ENCODE measurements at regions not wholly inside any gene's neighbourhood (a gene's known extent, or its start where the extent isn't known, plus 50 kb on each side); places are given as distances from the start of the nearest gene placed in this dataset.
"Not testable (repeated sequence)": the region's sequence is repeated elsewhere in the genome, so short reads cannot be mapped to it uniquely, and the experiment has no call there.

DNA sequence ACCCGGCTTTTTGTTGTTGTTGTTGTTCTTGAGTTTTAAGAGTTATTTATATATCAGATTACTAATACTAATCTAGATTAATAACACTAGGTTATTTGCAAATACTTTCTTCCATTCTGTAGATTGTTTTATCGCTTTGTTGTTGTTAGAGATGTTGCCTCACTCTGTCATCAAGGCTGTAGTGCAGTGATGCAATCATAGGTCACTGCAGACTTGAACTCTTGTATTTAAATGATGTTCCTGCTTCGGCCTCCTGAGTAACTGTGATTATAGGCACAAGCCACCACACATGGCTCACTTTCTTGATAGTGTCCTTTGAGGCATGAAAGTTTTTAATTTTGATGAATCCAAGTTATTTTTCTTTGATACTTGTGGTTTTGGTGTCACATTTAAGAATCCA is 129.0 kb downstream of the VSIG4 start:
- Mint-ChIP-seq H3K9me3 (peaks cover 4% of the 10 kb centered on the region), H3K4me1 (ENCODE audit: low read depth) (no peaks in the 10 kb centered on the region), H3K27me3 (ENCODE audit: low read depth) (peaks cover 3% of the 10 kb centered on the region), H3K27ac (no peak overlapping the region), H3K4me3 (no peak overlapping the region), H3K36me3 (ENCODE audit: low read depth) (peaks cover 4% of the 10 kb centered on the region)

DNA sequence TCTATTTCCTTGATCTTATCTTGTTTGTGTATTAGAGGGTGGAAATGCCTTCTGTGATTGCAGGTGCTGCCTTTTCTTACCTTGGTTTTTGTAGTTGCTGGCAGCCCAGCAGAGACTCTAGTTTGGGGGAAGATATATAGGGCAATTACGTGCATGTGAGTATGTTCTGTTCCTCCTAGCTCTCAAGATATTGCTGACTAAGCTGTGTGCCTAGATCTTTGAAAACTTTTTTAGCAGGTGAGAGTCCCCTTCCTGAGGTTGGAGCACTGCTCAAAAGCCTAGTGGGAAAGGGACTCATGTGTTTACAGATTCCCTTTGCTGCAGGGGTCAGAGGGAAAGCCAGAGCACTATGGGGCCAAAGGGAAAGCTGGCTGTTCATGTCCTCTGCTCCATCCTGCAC is 136.1 kb downstream of the VSIG4 start:
- Mint-ChIP-seq H3K27me3 (ENCODE audit: low read depth) (no peaks in the 10 kb centered on the region), H3K9me3 (peaks cover 15% of the 10 kb centered on the region), H3K27ac (no peak overlapping the region), H3K4me3 (no peak overlapping the region), H3K36me3 (ENCODE audit: low read depth) (peaks cover 12% of the 10 kb centered on the region), H3K4me1 (ENCODE audit: low read depth) (peaks cover 13% of the 10 kb centered on the region)

DNA sequence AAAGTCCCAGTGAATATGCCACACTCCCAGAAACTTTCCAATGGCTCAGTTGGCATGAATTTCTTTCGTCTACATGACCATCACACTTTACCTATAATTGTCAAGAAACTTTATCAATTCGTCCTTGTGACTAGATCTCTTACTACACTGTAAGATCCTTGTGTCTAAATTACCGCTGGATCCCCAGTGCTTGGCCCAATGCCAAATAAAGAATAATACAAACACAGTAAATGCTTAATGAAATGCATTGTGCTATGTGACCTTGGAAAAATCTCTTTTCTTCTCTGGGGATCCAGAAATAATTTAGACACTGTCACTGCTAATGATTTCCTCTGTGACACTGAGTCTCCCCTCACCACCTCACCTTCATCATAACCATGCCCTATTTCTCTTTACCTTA is 137.9 kb downstream of the VSIG4 start:
- Mint-ChIP-seq H3K36me3 (ENCODE audit: low read depth) (peaks cover 12% of the 10 kb centered on the region), H3K27me3 (ENCODE audit: low read depth) (no peaks in the 10 kb centered on the region), H3K4me3 (no peak overlapping the region), H3K9me3 (peaks cover 15% of the 10 kb centered on the region), H3K4me1 (ENCODE audit: low read depth) (peaks cover 13% of the 10 kb centered on the region), H3K27ac (no peak overlapping the region)

DNA sequence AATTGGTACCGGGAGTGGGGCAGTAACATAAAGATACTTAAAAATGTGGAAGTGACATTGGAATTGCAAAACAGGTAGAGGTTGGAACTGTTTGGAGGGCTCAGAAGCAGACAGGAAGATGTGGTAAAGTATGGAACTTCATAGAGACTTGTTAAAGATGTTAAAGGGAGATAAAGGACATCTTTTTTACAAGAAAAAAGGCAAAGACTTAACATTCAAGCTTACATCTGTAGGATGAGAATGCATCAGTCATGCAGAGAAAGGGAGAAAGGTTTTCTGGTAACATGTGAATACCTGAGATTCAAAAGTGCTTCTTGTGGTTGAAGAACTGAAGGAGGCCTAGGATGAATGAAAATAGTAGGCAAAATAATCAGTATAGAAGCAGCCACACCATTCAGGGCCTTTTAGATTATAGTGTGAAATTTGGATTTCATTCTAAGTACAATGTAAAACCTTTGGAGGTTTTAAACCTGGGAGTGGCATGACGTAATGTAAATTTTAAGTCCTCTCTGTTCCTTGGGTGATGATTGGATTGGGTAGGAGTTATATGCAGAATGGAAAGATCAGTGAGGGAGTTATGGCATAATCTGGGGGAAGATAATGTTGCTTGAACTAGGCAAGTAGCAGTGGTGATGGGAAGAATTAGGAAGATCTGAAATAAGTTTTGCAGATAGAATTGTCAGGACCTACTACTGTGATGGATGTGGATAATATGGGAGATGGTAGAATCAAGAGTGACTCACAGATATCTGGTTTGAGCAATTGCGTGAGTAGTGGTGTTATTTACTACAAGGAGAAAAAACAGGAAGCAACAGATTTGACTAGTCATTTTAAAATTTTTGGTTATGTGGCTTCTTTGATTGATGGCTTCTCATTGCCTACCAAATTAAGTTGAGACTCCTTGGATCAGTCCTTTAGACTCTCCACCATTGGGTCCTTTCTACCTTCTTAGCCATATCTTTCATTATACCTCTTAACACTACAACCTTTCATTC is 138.7 kb downstream of the VSIG4 start:
- peaks cover 13% of the 10 kb centered on the region for H3K4me1 Mint-ChIP-seq (ENCODE audit: low read depth)
- H3K9me3 Mint-ChIP-seq, result peaks cover 15% of the 10 kb centered on the region
- H3K27ac Mint-ChIP-seq, result peak overlapping the region; percentile 4
- H3K36me3 Mint-ChIP-seq (ENCODE audit: low read depth), result peaks cover 12% of the 10 kb centered on the region
- no peak overlapping the region for H3K4me3 Mint-ChIP-seq
- no peaks in the 10 kb centered on the region for H3K27me3 Mint-ChIP-seq (ENCODE audit: low read depth)

DNA sequence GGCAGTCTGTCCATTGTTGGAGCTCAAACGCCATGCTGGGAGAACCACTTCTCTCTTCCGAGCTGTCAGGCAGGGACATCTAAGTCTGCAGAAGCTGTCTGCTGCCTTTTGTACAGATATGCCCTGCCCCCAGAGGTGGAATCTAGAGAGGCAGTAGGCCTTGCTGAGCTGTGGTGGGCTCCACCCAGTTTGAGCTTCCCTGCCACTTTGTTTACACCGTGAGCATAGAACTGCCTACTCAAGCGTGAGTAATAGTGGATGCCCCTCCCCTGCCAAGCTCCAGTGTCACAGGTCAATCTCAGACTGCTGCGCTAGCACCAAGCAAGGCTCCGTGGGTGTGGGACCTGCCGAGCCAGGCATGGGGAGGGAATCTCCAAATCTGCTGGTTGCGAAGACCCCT is 145.7 kb downstream of the VSIG4 start:
- peaks cover 8% of the 10 kb centered on the region for H3K36me3 Mint-ChIP-seq (ENCODE audit: low read depth)
- H3K27me3 Mint-ChIP-seq (ENCODE audit: low read depth), result no peaks in the 10 kb centered on the region
- peaks cover 21% of the 10 kb centered on the region for H3K4me1 Mint-ChIP-seq (ENCODE audit: low read depth)
- H3K9me3 Mint-ChIP-seq, result peaks cover 8% of the 10 kb centered on the region
- H3K27ac Mint-ChIP-seq, result no peak overlapping the region
- no peak overlapping the region for H3K4me3 Mint-ChIP-seq

DNA sequence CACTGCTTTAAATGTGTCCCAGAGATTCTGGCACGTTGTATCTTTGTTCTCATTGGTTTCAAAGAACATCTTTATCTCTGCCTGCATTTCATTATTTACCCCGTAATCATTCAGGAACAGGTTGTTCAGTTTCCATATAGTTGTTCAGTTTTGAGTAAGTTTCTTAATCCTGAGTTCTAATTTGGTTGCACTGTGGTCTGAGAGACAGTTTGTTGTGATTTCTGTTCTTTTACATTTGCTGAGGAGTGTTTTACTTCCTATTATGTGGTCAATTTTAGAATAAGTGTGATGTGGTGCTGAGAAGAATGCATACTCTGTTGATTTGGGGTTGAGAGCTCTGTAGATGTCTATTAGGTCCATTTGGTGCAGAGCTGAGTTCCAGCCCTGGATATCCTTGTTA is 148.1 kb downstream of the VSIG4 start:
- not testable (repeated sequence) for H3K36me3 Mint-ChIP-seq (ENCODE audit: low read depth); H3K27me3 Mint-ChIP-seq (ENCODE audit: low read depth); H3K9me3 Mint-ChIP-seq
- H3K4me1 Mint-ChIP-seq (ENCODE audit: low read depth), result peaks cover 21% of the 10 kb centered on the region
- H3K4me3 Mint-ChIP-seq, result peak overlapping the region; percentile 4
- H3K27ac Mint-ChIP-seq, result peak overlapping the region; percentile 29

DNA sequence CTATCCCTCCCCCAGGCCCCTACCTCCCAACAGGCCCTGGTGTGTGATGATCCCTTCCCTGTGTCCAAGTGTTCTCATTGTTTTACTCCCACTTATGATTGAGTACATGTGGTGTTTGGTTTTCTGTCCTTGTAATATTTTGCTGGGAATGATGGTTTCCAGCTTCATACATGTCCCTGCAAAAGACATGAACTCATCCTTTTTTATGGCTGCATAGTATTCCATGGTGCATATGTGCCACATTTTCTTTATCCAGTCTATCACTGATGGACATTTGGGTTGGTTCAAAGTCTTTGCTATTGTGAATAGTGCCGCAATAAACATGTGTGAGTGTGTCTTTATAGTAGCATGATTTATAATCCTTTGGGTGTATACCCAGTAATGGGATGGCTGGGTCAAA is 151.7 kb downstream of the VSIG4 start:
- not testable (repeated sequence) for H3K4me3 Mint-ChIP-seq; H3K36me3 Mint-ChIP-seq (ENCODE audit: low read depth); H3K27ac Mint-ChIP-seq; H3K9me3 Mint-ChIP-seq; H3K27me3 Mint-ChIP-seq (ENCODE audit: low read depth)
- peaks cover 26% of the 10 kb centered on the region for H3K4me1 Mint-ChIP-seq (ENCODE audit: low read depth)

DNA sequence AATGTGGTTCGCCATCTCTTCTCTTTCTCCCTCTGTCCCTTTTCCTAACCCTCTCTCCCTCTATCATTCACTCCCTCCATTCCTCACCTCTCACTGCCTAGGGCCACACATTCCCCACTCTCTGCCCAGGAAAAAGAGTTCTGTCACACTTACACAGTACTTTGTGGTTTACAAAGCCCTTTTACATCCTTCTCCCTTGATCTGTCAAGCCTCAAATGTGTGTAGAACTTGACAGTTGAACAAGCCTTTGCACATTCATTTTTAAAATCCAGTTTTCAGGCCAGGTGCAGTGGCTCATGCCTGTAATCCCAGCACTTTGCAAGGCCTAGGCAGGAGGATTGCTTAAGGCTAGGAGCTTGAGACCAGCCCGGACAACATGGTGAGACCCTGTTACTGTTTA is 156.3 kb downstream of the VSIG4 start:
- peaks cover 3% of the 10 kb centered on the region for H3K9me3 Mint-ChIP-seq
- H3K4me3 Mint-ChIP-seq, result no peak overlapping the region
- no peak overlapping the region for H3K27ac Mint-ChIP-seq
- H3K4me1 Mint-ChIP-seq (ENCODE audit: low read depth), result peaks cover 18% of the 10 kb centered on the region
- peaks cover 3% of the 10 kb centered on the region for H3K36me3 Mint-ChIP-seq (ENCODE audit: low read depth)
- H3K27me3 Mint-ChIP-seq (ENCODE audit: low read depth), result no peaks in the 10 kb centered on the region

DNA sequence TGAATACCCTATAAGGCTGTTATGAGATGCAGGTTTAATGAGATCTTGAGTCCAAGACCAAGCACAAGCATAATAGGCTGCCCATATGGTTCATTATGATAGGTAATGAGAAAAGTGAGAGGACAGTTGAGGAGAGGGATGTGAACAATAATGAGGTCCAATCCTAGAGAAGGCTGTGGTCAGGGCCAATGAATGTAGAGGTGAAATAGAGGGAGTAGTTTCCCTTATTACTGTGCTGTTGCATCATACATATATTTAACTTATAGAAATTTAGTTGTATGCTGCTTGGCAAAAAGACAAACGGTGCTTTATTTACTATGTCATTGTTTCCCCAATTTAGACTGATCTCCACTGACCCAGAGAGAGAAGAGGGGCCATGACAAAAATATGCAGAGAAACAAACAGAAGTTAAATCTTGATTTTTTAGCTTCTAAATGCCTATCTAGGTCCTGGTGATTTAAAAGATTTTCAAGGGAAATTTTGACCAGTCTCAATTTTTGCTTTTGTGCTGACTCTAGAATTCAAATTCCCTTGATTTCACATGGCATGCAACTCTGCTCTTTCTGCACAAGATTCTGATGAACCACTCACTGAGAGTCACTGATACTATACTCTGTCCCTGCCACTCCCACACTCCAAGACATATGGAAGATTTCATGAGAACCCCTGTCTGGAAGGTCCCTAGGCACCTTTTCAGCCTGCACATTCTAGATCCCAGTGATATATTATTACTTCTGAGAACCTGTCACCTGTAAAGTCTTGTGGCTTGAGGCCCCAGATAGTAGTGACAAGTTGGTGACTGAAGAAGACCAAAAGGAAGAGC is 159.7 kb downstream of the VSIG4 start:
- no peak overlapping the region for H3K27ac Mint-ChIP-seq
- peaks cover 15% of the 10 kb centered on the region for H3K4me1 Mint-ChIP-seq (ENCODE audit: low read depth)
- no peaks in the 10 kb centered on the region for H3K27me3 Mint-ChIP-seq (ENCODE audit: low read depth)
- H3K9me3 Mint-ChIP-seq, result peaks cover 7% of the 10 kb centered on the region
- H3K36me3 Mint-ChIP-seq (ENCODE audit: low read depth), result peaks cover 3% of the 10 kb centered on the region
- no peak overlapping the region for H3K4me3 Mint-ChIP-seq

DNA sequence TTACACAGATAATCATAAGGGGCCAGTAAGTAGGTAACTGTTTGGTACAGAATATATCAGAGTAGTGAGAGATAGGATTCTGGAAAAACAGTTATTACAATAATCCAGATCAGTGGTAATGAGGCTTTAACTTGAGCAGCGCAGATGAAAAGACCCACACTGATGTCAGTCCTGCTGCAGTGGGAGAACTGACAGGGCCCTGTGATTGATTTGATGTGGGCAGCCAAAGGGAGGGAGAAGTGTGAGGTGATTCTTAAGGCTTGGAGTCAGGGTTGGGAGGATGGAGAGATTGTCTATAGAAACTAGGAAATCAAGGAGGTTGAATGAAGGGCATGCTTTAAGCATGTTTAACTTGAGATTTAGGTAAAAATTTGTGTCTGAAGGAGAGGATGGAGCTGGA is 161.4 kb downstream of the VSIG4 start:
- Mint-ChIP-seq H3K4me3 (no peak overlapping the region), H3K4me1 (ENCODE audit: low read depth) (peaks cover 21% of the 10 kb centered on the region), H3K9me3 (peaks cover 7% of the 10 kb centered on the region), H3K27me3 (ENCODE audit: low read depth) (no peaks in the 10 kb centered on the region), H3K36me3 (ENCODE audit: low read depth) (peaks cover 2% of the 10 kb centered on the region), H3K27ac (no peak overlapping the region)

DNA sequence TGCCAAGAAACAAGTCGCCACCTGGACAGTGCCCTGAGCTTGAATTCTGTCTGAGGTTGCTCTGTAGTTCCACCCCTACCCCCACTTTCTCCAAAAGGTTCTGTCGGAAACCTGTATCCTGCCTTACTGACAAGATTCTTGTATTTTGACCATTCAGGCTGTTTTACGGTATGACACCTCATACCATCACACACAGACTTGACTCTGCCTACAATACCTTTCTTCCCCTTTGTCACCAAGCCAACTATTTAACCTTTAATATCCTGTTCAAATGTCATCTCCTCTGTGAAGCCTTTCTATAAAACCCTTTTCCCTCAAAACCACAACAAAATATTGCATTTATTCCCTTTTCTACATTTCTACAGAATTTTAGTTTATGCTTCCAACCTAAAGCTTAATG is 161.9 kb downstream of the VSIG4 start:
- no peak overlapping the region for H3K27ac Mint-ChIP-seq
- H3K4me3 Mint-ChIP-seq, result no peak overlapping the region
- peaks cover 22% of the 10 kb centered on the region for H3K4me1 Mint-ChIP-seq (ENCODE audit: low read depth)
- H3K27me3 Mint-ChIP-seq (ENCODE audit: low read depth), result no peaks in the 10 kb centered on the region
- H3K36me3 Mint-ChIP-seq (ENCODE audit: low read depth), result peaks cover 2% of the 10 kb centered on the region
- peaks cover 7% of the 10 kb centered on the region for H3K9me3 Mint-ChIP-seq

DNA sequence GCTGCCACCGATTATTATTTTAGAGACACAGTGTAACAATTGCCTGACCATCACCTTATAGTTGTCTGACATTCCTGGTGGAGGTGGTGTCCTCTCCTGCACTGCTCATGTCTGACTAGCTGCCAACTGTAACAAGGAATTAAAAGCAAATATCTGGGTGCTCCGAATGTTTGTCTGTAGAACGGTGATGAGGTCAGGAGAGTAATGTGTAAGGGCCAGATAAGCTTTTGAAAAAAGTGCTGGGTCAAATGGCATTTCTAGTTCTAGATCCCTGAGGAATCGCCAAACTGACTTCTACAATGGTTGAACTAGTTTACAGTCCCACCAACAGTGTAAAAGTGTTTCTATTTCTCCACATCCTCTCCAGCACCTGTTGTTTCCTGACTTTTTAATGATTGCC is 164.3 kb downstream of the VSIG4 start:
- H3K4me3 Mint-ChIP-seq; H3K36me3 Mint-ChIP-seq (ENCODE audit: low read depth); H3K9me3 Mint-ChIP-seq; H3K27ac Mint-ChIP-seq; H3K27me3 Mint-ChIP-seq (ENCODE audit: low read depth): not testable (repeated sequence)
- H3K4me1 Mint-ChIP-seq (ENCODE audit: low read depth), result peaks cover 24% of the 10 kb centered on the region

DNA sequence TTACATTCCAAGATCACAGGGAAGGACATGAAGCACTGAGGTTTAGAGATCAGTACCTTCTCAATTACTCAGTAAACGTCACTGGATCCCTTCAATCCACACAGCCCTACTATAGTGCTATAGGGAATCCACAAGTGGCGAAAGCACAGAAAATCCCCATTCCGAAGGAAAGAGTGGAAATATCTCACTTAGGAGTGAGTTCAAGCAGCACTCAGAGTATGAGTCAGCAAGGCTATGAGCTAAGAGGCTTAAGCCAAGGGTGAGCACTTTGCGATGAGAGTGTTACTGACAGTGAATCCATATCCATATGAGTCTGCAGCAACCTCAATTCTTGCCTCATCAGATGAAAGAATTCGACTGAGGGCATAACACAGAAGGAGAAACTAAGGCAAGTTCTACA is 165.1 kb downstream of the VSIG4 start:
- Mint-ChIP-seq H3K27me3 (ENCODE audit: low read depth) (no peaks in the 10 kb centered on the region), H3K36me3 (ENCODE audit: low read depth) (peaks cover 2% of the 10 kb centered on the region), H3K4me3 (no peak overlapping the region), H3K9me3 (peaks cover 7% of the 10 kb centered on the region), H3K27ac (no peak overlapping the region), H3K4me1 (ENCODE audit: low read depth) (peaks cover 21% of the 10 kb centered on the region)

DNA sequence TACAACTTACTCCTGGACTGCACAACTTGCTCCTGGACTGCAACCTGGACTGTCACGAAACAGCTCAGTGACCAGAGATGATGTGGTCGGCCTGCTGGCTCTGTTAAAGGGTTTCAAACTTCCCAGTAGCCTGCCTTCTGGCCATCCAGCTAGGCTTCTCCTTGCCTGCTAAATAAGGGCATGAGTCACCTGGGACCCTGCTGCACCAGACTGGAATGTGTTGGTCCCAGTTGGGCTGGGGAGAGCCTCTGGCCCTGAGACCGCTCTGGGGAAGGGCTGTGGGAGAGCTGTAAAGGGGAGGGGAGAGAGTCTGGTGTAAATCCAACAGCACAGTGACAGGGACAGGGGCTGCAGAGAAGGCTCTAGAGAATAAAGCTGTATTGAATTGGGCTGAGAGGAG is 165.8 kb downstream of the VSIG4 start:
- peaks cover 2% of the 10 kb centered on the region for H3K36me3 Mint-ChIP-seq (ENCODE audit: low read depth)
- no peak overlapping the region for H3K27ac Mint-ChIP-seq
- H3K27me3 Mint-ChIP-seq (ENCODE audit: low read depth), result no peaks in the 10 kb centered on the region
- H3K4me1 Mint-ChIP-seq (ENCODE audit: low read depth), result peaks cover 21% of the 10 kb centered on the region
- H3K4me3 Mint-ChIP-seq, result no peak overlapping the region
- H3K9me3 Mint-ChIP-seq, result peaks cover 4% of the 10 kb centered on the region

DNA sequence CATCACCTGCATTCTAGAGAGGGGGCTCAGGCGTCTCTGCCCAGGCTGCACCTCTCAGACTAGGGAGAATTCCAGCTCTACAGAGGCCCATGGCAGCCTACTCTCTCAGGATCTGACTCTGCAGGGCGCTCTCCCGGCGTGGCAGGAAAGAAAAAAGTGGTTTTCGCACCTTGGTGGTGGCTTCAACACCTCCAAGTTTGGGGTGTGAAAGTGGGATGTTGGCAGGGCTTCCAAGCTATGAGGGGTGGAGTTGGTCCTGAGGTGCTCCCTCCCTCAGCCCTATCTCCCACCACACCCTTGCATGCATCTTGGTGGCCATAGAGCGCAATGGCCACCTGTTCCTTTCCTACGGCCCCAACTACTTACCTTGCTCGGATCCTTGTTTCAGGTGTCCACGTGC is 166.5 kb downstream of the VSIG4 start:
- peaks cover 21% of the 10 kb centered on the region for H3K4me1 Mint-ChIP-seq (ENCODE audit: low read depth)
- H3K27me3 Mint-ChIP-seq (ENCODE audit: low read depth), result no peaks in the 10 kb centered on the region
- no peak overlapping the region for H3K4me3 Mint-ChIP-seq
- peaks cover 4% of the 10 kb centered on the region for H3K9me3 Mint-ChIP-seq
- no peak overlapping the region for H3K27ac Mint-ChIP-seq
- peaks cover 2% of the 10 kb centered on the region for H3K36me3 Mint-ChIP-seq (ENCODE audit: low read depth)

Measured in T-helper 1 cell treated with Interleukin-12 subunit alpha and Interleukin-12 subunit beta and Interleukin-4 antibody, amounts not matched to agents 30 μg/mL and 1 μg/mL, for 36 hours (primary cell).